ENCODE measurements at regions not wholly inside any gene's neighbourhood (a gene's known extent, or its start where the extent isn't known, plus 50 kb on each side); places are given as distances from the start of the nearest gene placed in this dataset.

- H3K27me3 Mint-ChIP-seq (ENCODE audit: low read depth) = no peaks in the 10 kb centered on the region
- H2AFZ ChIP-seq (ENCODE audit: low read length) = no peak overlapping the region
- H3K4me1 ChIP-seq (ENCODE audit: insufficient read depth, low read length) = no peaks in the 10 kb centered on the region
- no peaks in the 10 kb centered on the region for H3K9me3 ChIP-seq (ENCODE audit: control insufficient read depth, low read depth, low read length)
- TF ChIP-seq CTCF (conservative IDR thresholded peaks at IDR 0.05) = no peak
- WGBS (ENCODE audit: extremely low coverage, insufficient read length, low lambda C conversion rate) = no CpG with 5 or more reads among the region's 1 CpG
- H3K4me1 Mint-ChIP-seq = no peaks in the 10 kb centered on the region
- H3K4me2 ChIP-seq (ENCODE audit: insufficient read depth, insufficient read length, low read length) = no peak overlapping the region
- no peak overlapping the region for H3K56ac ChIP-seq (ENCODE audit: insufficient read length, low read depth, low read length)
- no peak overlapping the region for H4K5ac ChIP-seq (ENCODE audit: insufficient read length, low read depth, low read length)
- H3K23ac ChIP-seq (ENCODE audit: insufficient read length, low read depth, low read length) = no peak overlapping the region
- H3K27ac Mint-ChIP-seq = no peak overlapping the region
- no peaks in the 10 kb centered on the region for H3K79me1 ChIP-seq (ENCODE audit: insufficient read depth, low read depth, low read length, poor library complexity, severe bottlenecking)
- no peaks in the 10 kb centered on the region for H3K79me2 ChIP-seq (ENCODE audit: insufficient read depth, low read length)
- no peak overlapping the region for H3T11ph ChIP-seq (ENCODE audit: low read length)
- no peak overlapping the region for H3K27ac ChIP-seq (ENCODE audit: insufficient read length, low read depth, low read length)
- H2BK12ac ChIP-seq (ENCODE audit: insufficient read length, low read depth, low read length) = no peak overlapping the region
- no peaks in the 10 kb centered on the region for H3K36me3 Mint-ChIP-seq (ENCODE audit: insufficient read depth in 1 of 3, low read depth in 3 of 3)
- H3K23me2 ChIP-seq (ENCODE audit: insufficient read length, low read depth, low read length, poor library complexity, severe bottlenecking) = no peaks in the 10 kb centered on the region
- H3K4me3 Mint-ChIP-seq = no peak overlapping the region
- H3K9me3 Mint-ChIP-seq = no peaks in the 10 kb centered on the region
- H3K9ac ChIP-seq (ENCODE audit: extremely low read depth, insufficient read length, low read length) = no peak overlapping the region
- H3K27me3 ChIP-seq (ENCODE audit: insufficient read depth, low read length) = no peaks in the 10 kb centered on the region
- no peak overlapping the region for H2BK120ac ChIP-seq (ENCODE audit: low read depth, low read length, poor library complexity, severe bottlenecking)
- H4K91ac ChIP-seq (ENCODE audit: insufficient read length, low read depth, low read length) = no peak overlapping the region
- no peak overlapping the region for H2BK20ac ChIP-seq (ENCODE audit: low read depth, low read length, poor library complexity, severe bottlenecking)
- no peak overlapping the region for H2BK5ac ChIP-seq (ENCODE audit: insufficient read length, low read length)
- DNase-seq = no peak
- H3K18ac ChIP-seq (ENCODE audit: insufficient read length, low read depth, low read length) = no peak overlapping the region
- no peak overlapping the region for H3K4ac ChIP-seq (ENCODE audit: low read depth, low read length)
- H4K20me1 ChIP-seq (ENCODE audit: control insufficient read depth, insufficient read depth, insufficient read length) = no peaks in the 10 kb centered on the region
- H3K14ac ChIP-seq (ENCODE audit: insufficient read depth, low read length) = no peak overlapping the region
- H4K8ac ChIP-seq (replicated peaks; ENCODE audit: insufficient read length, low read depth, low read length) = no peak overlapping the region
- no peak overlapping the region for H2BK15ac ChIP-seq (ENCODE audit: low read depth, low read length)
- no peak overlapping the region for H2AK5ac ChIP-seq (ENCODE audit: insufficient read length, low read length)
Measured at GRCh38 chr3:152173627-152174026, 95.1 kb upstream of the MBNL1 start.

Data from H9 (cell line).